Right atrium auricular region (tissue), 2 donors: ENCODE measurements at regions not wholly inside any gene's neighbourhood (a gene's known extent, or its start where the extent isn't known, plus 50 kb on each side); places are given as distances from the start of the nearest gene placed in this dataset.
"Not testable (repeated sequence)": the region's sequence is repeated elsewhere in the genome, so short reads cannot be mapped to it uniquely, and the experiment has no call there.

Experiments
- DNase-seq: peaks from one replicate; pipeline ENCODE4 v3.0.0-alpha.2; 2019; ENCODE audit warnings: low spot score
- H3K27ac ChIP-seq, 2 donors: fragments of 200-600 bp; sonication (generic); 1 replicate in 1 of 2; 2 replicates in 1 of 2; pipeline ENCODE4 v1.5.1; 2016 to 2019
- H3K27me3 ChIP-seq, 2 donors: fragments of 200-600 bp; sonication (generic); one replicate each; pipeline versions ENCODE4 v1.5.1 to v1.6.0; 2017 to 2019
- H3K36me3 ChIP-seq: fragments of 200-600 bp; sonication (generic); one replicate; pipeline ENCODE4 v1.5.1; 2016
- H3K4me1 ChIP-seq, 2 donors: fragments of 200-600 bp; sonication (generic); one replicate each; pipeline versions ENCODE4 v1.5.1 to v1.6.0; 2017 to 2019
- H3K4me3 ChIP-seq, 2 donors: fragments of 200-600 bp; sonication (generic); 1 replicate in 1 of 2; 2 replicates in 1 of 2; pipeline ENCODE4 v1.5.1; 2017 to 2019; ENCODE audit warnings: mild to moderate bottlenecking in 1 of 2, moderate library complexity in 1 of 2
- H3K9me3 ChIP-seq, 2 donors: fragments of 200-600 bp; sonication (generic); one replicate each; pipeline ENCODE4 v1.5.1; 2019
- CTCF ChIP-seq, 2 donors: fragments of 200-600 bp; sonication (generic); IDR thresholded peaks; one replicate each; pipeline ENCODE4 v1.5.1; 2019; ENCODE audit warnings: antibody characterized with exemption in 2 of 2

GRCh38 chr7:17432793-17433192, 134.3 kb downstream of the AHR start:
- Histone ChIP-seq H3K27me3 (no peaks in the 10 kb centered on the region), H3K9me3 (peaks cover 0 to 16% of the 10 kb centered on the region in 2 donors), H3K4me1 (no peaks in the 10 kb centered on the region), H3K27ac (no peak overlapping the region), H3K36me3 (no peaks in the 10 kb centered on the region), H3K4me3 (no peak overlapping the region)
- DNase-seq, result no peak
- TF ChIP-seq CTCF (IDR thresholded peaks at IDR 0.05), result no peak

GRCh38 chr7:17434191-17434590, 135.7 kb downstream of the AHR start:
- Histone ChIP-seq H3K27ac (no peak overlapping the region), H3K36me3 (no peaks in the 10 kb centered on the region), H3K27me3 (no peaks in the 10 kb centered on the region), H3K9me3 (peaks cover 0 to 2% of the 10 kb centered on the region in 2 donors), H3K4me3 (no peak overlapping the region), H3K4me1 (no peaks in the 10 kb centered on the region)
- TF ChIP-seq CTCF (IDR thresholded peaks at IDR 0.05), result no peak
- no peak for DNase-seq

GRCh38 chr7:17434841-17435692, 136.6 kb downstream of the AHR start:
- Histone ChIP-seq H3K4me1 (no peaks in the 10 kb centered on the region), H3K27me3 (no peaks in the 10 kb centered on the region), H3K27ac (no peak overlapping the region), H3K9me3 (no peaks in the 10 kb centered on the region), H3K36me3 (no peaks in the 10 kb centered on the region), H3K4me3 (no peak overlapping the region)
- no peak for TF ChIP-seq CTCF (IDR thresholded peaks at IDR 0.05)
- no peak for DNase-seq

- no peaks in the 10 kb centered on the region for H3K9me3 ChIP-seq
- H3K27ac ChIP-seq, result no peak overlapping the region
- no peak for TF ChIP-seq CTCF (IDR thresholded peaks at IDR 0.05)
- no peak for DNase-seq
- H3K4me1 ChIP-seq, result no peaks in the 10 kb centered on the region
- H3K36me3 ChIP-seq, result no peaks in the 10 kb centered on the region
- no peak overlapping the region for H3K4me3 ChIP-seq
- no peaks in the 10 kb centered on the region for H3K27me3 ChIP-seq
Observed at GRCh38 chr7:17436126-17436525, 137.7 kb downstream of the AHR start.

- no peaks in the 10 kb centered on the region for H3K4me1 ChIP-seq
- DNase-seq, result no peak
- H3K9me3 ChIP-seq, result no peaks in the 10 kb centered on the region
- TF ChIP-seq CTCF (IDR thresholded peaks at IDR 0.05), result no peak
- no peak overlapping the region for H3K27ac ChIP-seq
- H3K27me3 ChIP-seq, result no peaks in the 10 kb centered on the region
- H3K36me3 ChIP-seq, result no peaks in the 10 kb centered on the region
- H3K4me3 ChIP-seq, result no peak overlapping the region
Observed at GRCh38 chr7:17437586-17437985, 139.1 kb downstream of the AHR start.

GRCh38 chr7:17440025-17440784, 141.8 kb downstream of the AHR start:
- H3K9me3 ChIP-seq, DNase-seq, H3K36me3 ChIP-seq, H3K4me3 ChIP-seq, H3K27me3 ChIP-seq, H3K27ac ChIP-seq, H3K4me1 ChIP-seq: not testable (repeated sequence)
